GM23338 (cell line): ENCODE measurements at regions not wholly inside any gene's neighbourhood (a gene's known extent, or its start where the extent isn't known, plus 50 kb on each side); places are given as distances from the start of the nearest gene placed in this dataset.

ENCODE experiments used
- EZH2 ChIP-seq: fragments of 200-600 bp; sonication (generic); IDR thresholded peaks from one replicate; pipeline ENCODE4 v1.8.0; 2017; ENCODE audit warnings: antibody characterized with exemption, mild to moderate bottlenecking, low read depth; ENCODE audit not compliant: unreplicated experiment
- ZNF331 ChIP-seq: fragments of 250-450 bp; sonication (Bioruptor Pico); IDR thresholded peaks from 2 replicates; pipeline ENCODE4 v1.5.0; 2020; ENCODE audit warnings: low read depth, mild to moderate bottlenecking, moderate library complexity
- TF ChIP-seq, protein P1 (sequence below): IDR thresholded peaks from one replicate; pipeline ENCODE4 v1.6.1; 2018; ENCODE audit warnings: antibody characterized with exemption; ENCODE audit not compliant: unreplicated experiment
- TF ChIP-seq, protein P2 (sequence below), 2 experiments: fragments of 200-600 bp in 1 of 2; sonication (generic) in 1 of 2; conservative IDR thresholded peaks; 2 replicates each; pipeline versions ENCODE4 v1.5.1 to v1.6.1; 2016 to 2017; ENCODE audit warnings: antibody characterized with exemption in 2 of 2, low read depth in 2 of 2, mild to moderate bottlenecking in 2 of 2, moderate library complexity in 1 of 2

DNA sequence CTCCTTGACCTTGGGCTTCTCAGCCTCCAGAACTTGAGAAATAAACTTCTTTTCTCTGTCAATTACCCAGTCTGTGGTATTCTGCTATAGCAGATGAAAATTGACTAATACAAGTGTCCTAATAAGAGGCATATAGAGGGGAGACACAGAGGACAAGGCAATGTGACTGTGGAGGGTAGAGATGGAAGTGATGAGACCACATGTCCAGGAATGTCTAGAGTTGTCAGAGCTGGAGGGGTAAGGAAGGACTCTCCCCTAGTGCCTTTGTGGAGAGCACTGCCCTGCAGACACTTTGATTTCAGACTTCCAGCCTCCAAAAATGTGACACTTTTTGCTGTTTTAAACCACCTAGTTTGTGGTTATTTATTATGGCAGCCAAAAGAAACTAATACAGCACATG, 74.4 kb downstream of the ACKR3 start:
- TF ChIP-seq, protein P1, sequence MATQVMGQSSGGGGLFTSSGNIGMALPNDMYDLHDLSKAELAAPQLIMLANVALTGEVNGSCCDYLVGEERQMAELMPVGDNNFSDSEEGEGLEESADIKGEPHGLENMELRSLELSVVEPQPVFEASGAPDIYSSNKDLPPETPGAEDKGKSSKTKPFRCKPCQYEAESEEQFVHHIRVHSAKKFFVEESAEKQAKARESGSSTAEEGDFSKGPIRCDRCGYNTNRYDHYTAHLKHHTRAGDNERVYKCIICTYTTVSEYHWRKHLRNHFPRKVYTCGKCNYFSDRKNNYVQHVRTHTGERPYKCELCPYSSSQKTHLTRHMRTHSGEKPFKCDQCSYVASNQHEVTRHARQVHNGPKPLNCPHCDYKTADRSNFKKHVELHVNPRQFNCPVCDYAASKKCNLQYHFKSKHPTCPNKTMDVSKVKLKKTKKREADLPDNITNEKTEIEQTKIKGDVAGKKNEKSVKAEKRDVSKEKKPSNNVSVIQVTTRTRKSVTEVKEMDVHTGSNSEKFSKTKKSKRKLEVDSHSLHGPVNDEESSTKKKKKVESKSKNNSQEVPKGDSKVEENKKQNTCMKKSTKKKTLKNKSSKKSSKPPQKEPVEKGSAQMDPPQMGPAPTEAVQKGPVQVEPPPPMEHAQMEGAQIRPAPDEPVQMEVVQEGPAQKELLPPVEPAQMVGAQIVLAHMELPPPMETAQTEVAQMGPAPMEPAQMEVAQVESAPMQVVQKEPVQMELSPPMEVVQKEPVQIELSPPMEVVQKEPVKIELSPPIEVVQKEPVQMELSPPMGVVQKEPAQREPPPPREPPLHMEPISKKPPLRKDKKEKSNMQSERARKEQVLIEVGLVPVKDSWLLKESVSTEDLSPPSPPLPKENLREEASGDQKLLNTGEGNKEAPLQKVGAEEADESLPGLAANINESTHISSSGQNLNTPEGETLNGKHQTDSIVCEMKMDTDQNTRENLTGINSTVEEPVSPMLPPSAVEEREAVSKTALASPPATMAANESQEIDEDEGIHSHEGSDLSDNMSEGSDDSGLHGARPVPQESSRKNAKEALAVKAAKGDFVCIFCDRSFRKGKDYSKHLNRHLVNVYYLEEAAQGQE: no peak
- TF ChIP-seq, protein P2, sequence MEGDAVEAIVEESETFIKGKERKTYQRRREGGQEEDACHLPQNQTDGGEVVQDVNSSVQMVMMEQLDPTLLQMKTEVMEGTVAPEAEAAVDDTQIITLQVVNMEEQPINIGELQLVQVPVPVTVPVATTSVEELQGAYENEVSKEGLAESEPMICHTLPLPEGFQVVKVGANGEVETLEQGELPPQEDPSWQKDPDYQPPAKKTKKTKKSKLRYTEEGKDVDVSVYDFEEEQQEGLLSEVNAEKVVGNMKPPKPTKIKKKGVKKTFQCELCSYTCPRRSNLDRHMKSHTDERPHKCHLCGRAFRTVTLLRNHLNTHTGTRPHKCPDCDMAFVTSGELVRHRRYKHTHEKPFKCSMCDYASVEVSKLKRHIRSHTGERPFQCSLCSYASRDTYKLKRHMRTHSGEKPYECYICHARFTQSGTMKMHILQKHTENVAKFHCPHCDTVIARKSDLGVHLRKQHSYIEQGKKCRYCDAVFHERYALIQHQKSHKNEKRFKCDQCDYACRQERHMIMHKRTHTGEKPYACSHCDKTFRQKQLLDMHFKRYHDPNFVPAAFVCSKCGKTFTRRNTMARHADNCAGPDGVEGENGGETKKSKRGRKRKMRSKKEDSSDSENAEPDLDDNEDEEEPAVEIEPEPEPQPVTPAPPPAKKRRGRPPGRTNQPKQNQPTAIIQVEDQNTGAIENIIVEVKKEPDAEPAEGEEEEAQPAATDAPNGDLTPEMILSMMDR (conservative IDR thresholded peaks at IDR 0.05; ENCODE audit: low read depth in 2 of 2): no peak
- TF ChIP-seq EZH2 (no peak), ZNF331 (CRISPR knock-in tag) (no peak)
